ENCODE measurements at regions not wholly inside any gene's neighbourhood (a gene's known extent, or its start where the extent isn't known, plus 50 kb on each side); places are given as distances from the start of the nearest gene placed in this dataset.
"Not testable (repeated sequence)": the region's sequence is repeated elsewhere in the genome, so short reads cannot be mapped to it uniquely, and the experiment has no call there.

DNA sequence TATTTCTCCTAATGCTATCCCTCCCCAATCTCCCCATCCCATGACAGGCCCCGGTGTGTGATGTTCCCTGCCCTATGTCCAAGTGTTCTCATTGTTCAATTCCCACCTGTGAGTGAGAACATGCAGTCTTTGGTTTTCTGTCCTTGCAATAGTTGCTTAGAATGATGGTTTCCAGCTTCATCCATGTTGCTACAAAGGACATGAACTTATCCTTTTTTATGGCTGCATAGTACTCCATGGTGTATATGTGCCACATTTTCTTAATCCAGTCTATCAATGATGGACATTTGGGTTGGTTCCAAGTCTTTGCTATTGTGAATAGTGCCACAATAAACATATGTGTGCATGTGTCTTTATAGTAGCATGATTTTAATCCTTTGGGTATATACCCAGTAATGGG lies 51.3 kb upstream of the RIOK2 start:
- ATAC-seq = not testable (repeated sequence)

DNA sequence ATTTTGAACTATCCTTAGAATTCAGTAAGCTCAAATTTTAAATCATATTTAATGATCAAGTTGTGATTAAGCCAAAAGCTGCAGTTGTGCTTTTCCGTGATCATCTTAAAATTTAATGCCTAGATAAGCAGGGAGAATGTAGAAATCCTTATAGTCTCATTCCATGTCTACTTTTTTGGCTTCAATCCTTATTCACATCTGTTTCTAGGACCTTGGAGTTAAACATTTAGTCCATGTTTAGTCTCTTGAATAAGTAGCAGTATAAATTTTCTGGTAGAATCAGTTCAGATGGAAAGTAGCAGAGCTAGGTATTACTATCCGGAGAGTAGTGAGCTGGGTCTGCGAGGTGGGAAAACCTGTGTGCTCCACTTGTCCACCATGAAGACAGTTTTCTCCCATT lies 59.3 kb upstream of the RIOK2 start:
- intact Hi-C loops (cut with DNase I, micrococcal nuclease) = no loop called here
- no peak for DNase-seq
- Histone ChIP-seq H3K36me3 (ENCODE audit: low read depth) (no peaks in the 10 kb centered on the region), H3K9me3 (no peaks in the 10 kb centered on the region), H3K4me1 (ENCODE audit: low read depth) (no peaks in the 10 kb centered on the region), H3K4me3 (no peak overlapping the region)
- ATAC-seq = no peak
- TF ChIP-seq, protein P1, sequence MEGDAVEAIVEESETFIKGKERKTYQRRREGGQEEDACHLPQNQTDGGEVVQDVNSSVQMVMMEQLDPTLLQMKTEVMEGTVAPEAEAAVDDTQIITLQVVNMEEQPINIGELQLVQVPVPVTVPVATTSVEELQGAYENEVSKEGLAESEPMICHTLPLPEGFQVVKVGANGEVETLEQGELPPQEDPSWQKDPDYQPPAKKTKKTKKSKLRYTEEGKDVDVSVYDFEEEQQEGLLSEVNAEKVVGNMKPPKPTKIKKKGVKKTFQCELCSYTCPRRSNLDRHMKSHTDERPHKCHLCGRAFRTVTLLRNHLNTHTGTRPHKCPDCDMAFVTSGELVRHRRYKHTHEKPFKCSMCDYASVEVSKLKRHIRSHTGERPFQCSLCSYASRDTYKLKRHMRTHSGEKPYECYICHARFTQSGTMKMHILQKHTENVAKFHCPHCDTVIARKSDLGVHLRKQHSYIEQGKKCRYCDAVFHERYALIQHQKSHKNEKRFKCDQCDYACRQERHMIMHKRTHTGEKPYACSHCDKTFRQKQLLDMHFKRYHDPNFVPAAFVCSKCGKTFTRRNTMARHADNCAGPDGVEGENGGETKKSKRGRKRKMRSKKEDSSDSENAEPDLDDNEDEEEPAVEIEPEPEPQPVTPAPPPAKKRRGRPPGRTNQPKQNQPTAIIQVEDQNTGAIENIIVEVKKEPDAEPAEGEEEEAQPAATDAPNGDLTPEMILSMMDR (IDR thresholded peaks at IDR 0.05) = no peak

More for the DNA sequence above, 51.3 kb upstream of the RIOK2 start:
- intact Hi-C loops (cut with DNase I, micrococcal nuclease); H3K4me3 ChIP-seq; H3K9me3 ChIP-seq; H3K36me3 ChIP-seq (ENCODE audit: low read depth); DNase-seq; H3K4me1 ChIP-seq (ENCODE audit: low read depth): not testable (repeated sequence)

DNA sequence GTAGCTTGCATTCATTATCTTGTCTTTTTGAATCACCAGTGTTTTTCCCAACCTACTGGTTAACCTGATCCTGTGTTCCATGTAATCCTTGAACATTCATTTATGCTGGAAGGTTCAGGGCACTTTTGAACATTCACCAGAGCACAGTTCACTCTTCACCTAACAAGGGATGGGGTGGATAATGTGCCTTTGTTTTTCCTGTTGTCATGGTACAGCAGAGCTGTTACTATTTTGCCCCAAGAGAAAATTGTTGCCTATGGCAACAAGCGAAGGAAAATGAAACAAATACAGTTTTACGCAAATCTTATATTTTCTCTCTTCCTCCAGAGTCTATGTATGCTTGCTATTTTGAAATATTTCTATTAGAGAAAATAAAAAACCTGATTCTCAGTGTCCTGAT lies 60.3 kb upstream of the RIOK2 start:
- Histone ChIP-seq H3K36me3 (ENCODE audit: low read depth) (no peaks in the 10 kb centered on the region), H3K9me3 (no peaks in the 10 kb centered on the region), H3K4me1 (ENCODE audit: low read depth) (no peaks in the 10 kb centered on the region), H3K4me3 (no peak overlapping the region)
- ATAC-seq (no peak), DNase-seq (no peak)
- intact Hi-C loops (cut with DNase I, micrococcal nuclease) = no loop called here
- TF ChIP-seq, protein P1 (IDR thresholded peaks at IDR 0.05) = no peak

DNA sequence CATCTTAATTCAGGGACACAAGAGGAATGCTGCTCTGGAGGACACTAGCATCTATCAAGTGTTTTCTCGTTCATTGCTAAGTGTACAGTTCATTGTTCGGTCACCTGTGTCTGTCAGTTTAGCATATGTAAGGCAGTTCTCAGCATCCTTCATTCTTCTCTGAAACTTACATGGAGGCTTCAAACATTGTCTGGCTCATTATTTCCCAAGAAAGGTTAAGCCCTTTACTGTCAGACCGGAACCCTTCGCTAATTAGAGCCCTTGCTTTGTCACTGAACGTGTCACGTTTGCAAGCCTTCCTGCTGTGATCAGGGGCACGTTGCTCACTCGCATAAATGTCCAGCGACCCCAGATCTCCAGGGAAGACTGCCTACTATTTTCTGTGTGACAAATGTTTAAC lies 62.3 kb upstream of the RIOK2 start:
- Histone ChIP-seq H3K9me3 (no peaks in the 10 kb centered on the region), H3K4me1 (ENCODE audit: low read depth) (no peaks in the 10 kb centered on the region), H3K4me3 (no peak overlapping the region), H3K36me3 (ENCODE audit: low read depth) (no peaks in the 10 kb centered on the region)
- TF ChIP-seq, protein P1 (IDR thresholded peaks at IDR 0.05) = no peak
- intact Hi-C loops (cut with DNase I, micrococcal nuclease) = no loop called here
- ATAC-seq (no peak), DNase-seq (no peak)

DNA sequence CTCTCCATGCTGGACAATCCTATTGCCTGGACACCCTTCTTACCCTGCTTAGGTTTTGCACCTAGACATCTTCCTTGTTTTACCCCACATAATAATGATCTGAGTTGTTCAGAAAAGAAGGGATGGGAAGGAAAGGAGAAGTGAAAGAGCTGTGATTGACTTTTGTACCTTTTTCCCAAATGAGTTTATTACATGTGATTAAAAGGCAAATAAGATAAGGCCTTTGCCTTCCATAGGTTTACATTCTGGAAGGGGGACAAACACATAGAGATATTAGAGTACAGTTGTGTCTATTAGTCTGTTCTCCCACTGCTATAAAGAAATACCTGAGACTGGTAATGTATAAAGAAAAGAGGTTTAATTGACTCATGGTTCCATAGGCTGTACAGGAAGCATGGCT lies 67.1 kb upstream of the RIOK2 start:
- DNase-seq (no peak), ATAC-seq (peak; percentile 27)

DNA sequence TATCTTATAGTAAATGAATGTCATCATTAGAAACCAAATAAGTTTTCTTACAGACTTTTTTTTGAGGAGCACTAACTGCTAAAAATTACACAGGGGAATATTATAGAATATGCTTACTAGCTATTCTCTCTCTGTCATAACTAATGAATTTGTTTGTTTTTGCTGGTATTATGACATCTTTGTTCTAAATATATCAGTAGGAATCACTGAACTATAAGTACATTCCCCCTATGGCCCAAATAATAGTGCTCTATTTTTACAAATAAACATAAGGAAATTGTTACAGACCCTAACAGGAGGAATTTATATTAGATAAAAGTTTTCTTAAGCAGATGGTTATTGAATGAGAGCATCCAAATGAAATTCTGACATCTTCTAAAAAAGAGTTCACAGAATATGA lies 83.0 kb upstream of the RIOK2 start:
- Histone ChIP-seq H3K36me3 (ENCODE audit: low read depth) (no peaks in the 10 kb centered on the region), H3K4me1 (ENCODE audit: low read depth) (no peaks in the 10 kb centered on the region), H3K9me3 (no peaks in the 10 kb centered on the region), H3K4me3 (no peak overlapping the region)
- ATAC-seq (no peak), DNase-seq (no peak)
- TF ChIP-seq, protein P1 (IDR thresholded peaks at IDR 0.05) = no peak
- intact Hi-C loops (cut with DNase I, micrococcal nuclease) = no loop called here

More for the DNA sequence above, 67.1 kb upstream of the RIOK2 start:
- Histone ChIP-seq H3K36me3 (ENCODE audit: low read depth) (no peaks in the 10 kb centered on the region), H3K4me3 (no peak overlapping the region), H3K4me1 (ENCODE audit: low read depth) (no peaks in the 10 kb centered on the region), H3K9me3 (peaks cover 3% of the 10 kb centered on the region)
- TF ChIP-seq, protein P1 (IDR thresholded peaks at IDR 0.05) = no peak
- intact Hi-C loops (cut with DNase I, micrococcal nuclease) = no loop called here
